K562 (cell line): ENCODE measurements at regions not wholly inside any gene's neighbourhood (a gene's known extent, or its start where the extent isn't known, plus 50 kb on each side); places are given as distances from the start of the nearest gene placed in this dataset.

Experiments used
- ATAC-seq: fragments of 200-7000 bp; cut with Tn5 transposase; 3 replicates; pipeline ENCODE4 v1.9.1; 2020; ENCODE audit warnings: moderate library complexity
- BruUV-seq: library from RNA; stranded (reverse); fragments of 400-500 nt; replicated peaks from 2 replicates; lab custom pipeline; 2021; lab: Mats Ljungman, UMichigan
- CTCF ChIA-PET: fragments of 300-600 bp; formaldehyde crosslinking; extraction: SDS; loops from one replicate; lab custom pipeline; 2021; ENCODE audit warnings: low intra/inter-chr PET ratio; lab: Yijun Ruan, JAX
- POLR2A ChIA-PET: fragments of 300-600, 350-650 bp; sonication (Branson Sonifier 250); formaldehyde crosslinking; extraction: SDS; loops from one replicate; lab custom pipeline; 2021; ENCODE audit warnings: antibody characterized with exemption, inconsistent platforms; lab: Yijun Ruan, JAX
- DNase-seq, 4 experiments: peaks; one replicate each; pipeline versions ENCODE4 v3.0.0 to v3.0.0-alpha.2; 2011 to 2018; ENCODE audit warnings: low spot score in 3 of 4, mixed read lengths in 3 of 4; ENCODE audit errors: extremely low read depth in 1 of 4
- FAIRE-seq: peaks from 2 replicates; lab custom pipeline; 2011; peaks lifted over from hg19 to GRCh38; lab: Jason Lieb, UNC
- H2AFZ ChIP-seq: 2 replicates; pipeline ENCODE4 v1.6.0; 2011; ENCODE audit warnings: low read depth, low read length, control low read depth, inconsistent platforms
- H3K27ac ChIP-seq: fragments of 200-600 bp; 3 replicates; pipeline ENCODE4 v1.8.0; 2011; ENCODE audit warnings: low read depth, mild to moderate bottlenecking, control low read depth, inconsistent platforms, low read length, moderate library complexity, mixed read lengths; ENCODE audit errors: extremely low read depth
- H3K27me3 ChIP-seq, 2 experiments: fragments of 300-600 bp in 1 of 2; 2 replicates in 1 of 2; 3 replicates in 1 of 2; pipeline versions ENCODE4 v1.6.0 to v1.8.0; 2011; ENCODE audit warnings: inconsistent platforms in 2 of 2, low read length in 2 of 2, mild to moderate bottlenecking in 1 of 2, mixed read lengths in 1 of 2, moderate library complexity in 1 of 2; ENCODE audit not compliant: control insufficient read depth in 2 of 2, insufficient read depth in 2 of 2
- H3K36me3 ChIP-seq: fragments of 300-600 bp; 3 replicates; pipeline ENCODE4 v1.8.0; 2011; ENCODE audit warnings: mild to moderate bottlenecking, low read length, inconsistent platforms; ENCODE audit not compliant: control insufficient read depth, insufficient read depth
- H3K4me1 ChIP-seq, 2 experiments: fragments of 200-600 bp in 1 of 2; replicated peaks in 1 of 2; 2 replicates in 1 of 2; 3 replicates in 1 of 2; pipeline versions ENCODE4 v1.5.1 to v1.8.0; 2011; ENCODE audit warnings: inconsistent platforms in 2 of 2, low read length in 2 of 2, mild to moderate bottlenecking in 1 of 2, mixed read lengths in 1 of 2, moderate library complexity in 1 of 2; ENCODE audit not compliant: control insufficient read depth in 2 of 2, insufficient read depth in 2 of 2
- H3K4me2 ChIP-seq: 2 replicates; pipeline ENCODE4 v1.6.1; 2011; ENCODE audit warnings: low read length, control low read depth, inconsistent platforms, mixed read lengths; ENCODE audit not compliant: insufficient read depth
- H3K4me3 ChIP-seq: fragments of 200-600 bp; sonication (generic), shearing (Covaris generic); 2 replicates; pipeline ENCODE4 v1.5.1; 2016; ENCODE audit warnings: control low read depth, inconsistent platforms
- H3K79me2 ChIP-seq: fragments of 200-600 bp; 3 replicates; pipeline ENCODE4 v1.8.0; 2011; ENCODE audit warnings: low read length, inconsistent platforms; ENCODE audit not compliant: control insufficient read depth, insufficient read depth
- H3K9ac ChIP-seq, 2 experiments: 2 replicates each; pipeline versions ENCODE4 v1.6.0 to v1.6.1; 2011; ENCODE audit warnings: low read depth in 2 of 2, low read length in 2 of 2, control low read depth in 1 of 2, inconsistent platforms in 1 of 2, mild to moderate bottlenecking in 1 of 2, mixed read lengths in 1 of 2; ENCODE audit not compliant: insufficient read depth in 1 of 2
- H3K9me1 ChIP-seq: one replicate; pipeline ENCODE4 v1.6.0; 2011; ENCODE audit warnings: inconsistent platforms, mild to moderate bottlenecking, low read length, moderate library complexity; ENCODE audit not compliant: control insufficient read depth, insufficient read depth
- H3K9me3 ChIP-seq: replicated peaks from 2 replicates; pipeline ENCODE4 v1.5.1; 2011; ENCODE audit warnings: low read depth, low read length, inconsistent platforms; ENCODE audit not compliant: control insufficient read depth, insufficient read depth
- H4K20me1 ChIP-seq: replicated peaks from 2 replicates; pipeline ENCODE4 v1.6.1; 2011; ENCODE audit warnings: low read length, inconsistent platforms, mixed read lengths; ENCODE audit not compliant: control insufficient read depth, insufficient read depth
- CREB1 ChIP-seq, 2 experiments: sonication (generic) in 1 of 2; formaldehyde crosslinking in 1 of 2; IDR thresholded peaks; 2 replicates each; pipeline versions ENCODE4 v1.6.1 to v1.8.0; 2012 to 2022; ENCODE audit warnings: inconsistent platforms in 1 of 2, mild to moderate bottlenecking in 1 of 2, missing genetic modification reagents in 1 of 2, moderate library complexity in 1 of 2
- ELK3 ChIP-seq: fragments of 450-650 bp; formaldehyde crosslinking; IDR thresholded peaks from 2 replicates; pipeline ENCODE4 v1.4.0; 2020; ENCODE audit warnings: mild to moderate bottlenecking
- FOSL1 ChIP-seq: fragments of 200-800 bp; sonication (Bioruptor generic); conservative IDR thresholded peaks from 2 replicates; pipeline ENCODE4 v1.6.1; 2016; ENCODE audit warnings: missing genetic modification characterization, missing compliant biosample characterization
- LCOR ChIP-seq: sonication (generic); formaldehyde crosslinking; IDR thresholded peaks from 2 replicates; pipeline ENCODE4 v1.8.0; 2022; ENCODE audit warnings: mild to moderate bottlenecking, missing genetic modification reagents
- POLR2G ChIP-seq: fragments of 200-400 bp; formaldehyde crosslinking; IDR thresholded peaks from 2 replicates; pipeline ENCODE4 v1.6.1; 2017; ENCODE audit warnings: low read depth, mild to moderate bottlenecking, antibody characterized with exemption, low read length, moderate library complexity
- ZBTB7A ChIP-seq: IDR thresholded peaks from 2 replicates; pipeline ENCODE4 v1.6.1; 2011; ENCODE audit warnings: low read depth, mild to moderate bottlenecking, low read length, moderate library complexity, borderline replicate concordance; ENCODE audit not compliant: control insufficient read depth
- WGBS: fragments of 100-300 bp; shearing (Covaris generic); methylation state at CpG from one replicate; pipeline ENCODE4 v1.1.6; 2016; ENCODE audit warnings: low coverage, mixed read lengths; ENCODE audit not compliant: insufficient coverage; ENCODE audit errors: missing lambda C conversion rate; 5-methylcytosine and 5-hydroxymethylcytosine counted together
- in situ Hi-C: fragments of 300-500 bp; cut with MboI; formaldehyde crosslinking; loops from 4 replicates; pipeline ENCODE4 v1.15.0; 2018; ENCODE audit warnings: inconsistent platforms, mixed read lengths
- intact Hi-C: fragments of 100-400 bp; cut with micrococcal nuclease; formaldehyde crosslinking; loops from 2 replicates; pipeline ENCODE4 v1.14.2; 2022

GRCh38 chr18:70754486-70754885 is 465.6 kb downstream of the SOCS6 start:
- no peak overlapping the region for H3K4me3 ChIP-seq
- no peak for TF ChIP-seq LCOR (CRISPR knock-in tag)
- TF ChIP-seq, all 486 proteins: peak for 0
- DNase-seq (no peak), FAIRE-seq (no peak), ATAC-seq (no peak)
- Histone ChIP-seq H3K79me2 (no peaks in the 10 kb centered on the region), H3K9me3 (no peaks in the 10 kb centered on the region), H3K4me2 (no peak overlapping the region), H3K27me3 (no peaks in the 10 kb centered on the region), H3K9me1 (no peaks in the 10 kb centered on the region), H2AFZ (no peak overlapping the region), H3K36me3 (no peaks in the 10 kb centered on the region), H3K27ac (no peak overlapping the region), H3K4me1 (no peaks in the 10 kb centered on the region), H4K20me1 (no peaks in the 10 kb centered on the region), H3K9ac (no peak overlapping the region)
- BruUV-seq, result no TSS peak
- intact Hi-C loops (no loop called here), in situ Hi-C loops (no loop called here)
- WGBS, result no CpG with 5 or more reads among the region's 1 CpG
- POLR2A ChIA-PET, result no interaction called here
- CTCF ChIA-PET, result no interaction called here

GRCh38 chr18:70732916-70733315 is 444.1 kb downstream of the SOCS6 start:
- WGBS, result 8% methylated on average over 3 of the region's 4 CpGs
- Histone ChIP-seq H3K27ac (no peak overlapping the region), H3K27me3 (no peaks in the 10 kb centered on the region), H3K4me1 (no peaks in the 10 kb centered on the region), H3K4me2 (no peak overlapping the region), H3K9me1 (no peaks in the 10 kb centered on the region), H3K9me3 (no peaks in the 10 kb centered on the region), H3K4me3 (no peak overlapping the region), H4K20me1 (no peaks in the 10 kb centered on the region), H3K79me2 (no peaks in the 10 kb centered on the region), H3K9ac (no peak overlapping the region), H3K36me3 (no peaks in the 10 kb centered on the region), H2AFZ (no peak overlapping the region)
- no peak for TF ChIP-seq FOSL1 (tag)
- TF ChIP-seq ZBTB7A, result no peak
- no peak for TF ChIP-seq POLR2G
- no peak for TF ChIP-seq CREB1 (IDR thresholded peaks at IDR 0.05)
- TF ChIP-seq CREB1 (CRISPR knock-in tag; IDR thresholded peaks at IDR 0.05), result no peak
- no peak for TF ChIP-seq ELK3 (CRISPR knock-in tag)
- DNase-seq (no peak), FAIRE-seq (no peak), ATAC-seq (no peak)
- CTCF ChIA-PET, result no interaction called here
- POLR2A ChIA-PET, result no interaction called here
- BruUV-seq, result no TSS peak
- in situ Hi-C loops (no loop called here), intact Hi-C loops (no loop called here)
